Heart right ventricle (tissue), 16 donors: ENCODE measurements at regions not wholly inside any gene's neighbourhood (a gene's known extent, or its start where the extent isn't known, plus 50 kb on each side); places are given as distances from the start of the nearest gene placed in this dataset.

ENCODE experiments used
- ATAC-seq, 8 donors: fragments of 200-7000 bp; cut with Tn5 transposase; one replicate each; pipeline ENCODE4 v1.9.1; 2020; ENCODE audit warnings: mild to moderate bottlenecking in 8 of 8, moderate library complexity in 8 of 8, moderate number of reproducible peaks in 1 of 8
- DNase-seq, 2 donors: peaks; one replicate each; pipeline ENCODE4 v3.0.0-alpha.2; 2020
- H3K27ac ChIP-seq, 10 donors: fragments of 200-600 bp; sonication (generic) in 2 of 10; one replicate each; pipeline versions ENCODE4 v1.5.0 to v1.8.0; 2020 to 2022; ENCODE audit warnings: mild to moderate bottlenecking in 3 of 10
- H3K27me3 ChIP-seq, 7 donors: fragments of 200-600 bp; one replicate each; pipeline ENCODE4 v1.8.0; 2021 to 2022; ENCODE audit warnings: mild to moderate bottlenecking in 2 of 7
- H3K36me3 ChIP-seq, 9 donors: fragments of 200-600 bp; sonication (generic) in 1 of 9; one replicate each; pipeline versions ENCODE4 v1.5.0 to v1.8.0; 2020 to 2022; ENCODE audit warnings: mild to moderate bottlenecking in 2 of 9
- H3K4me1 ChIP-seq, 9 donors: fragments of 200-600 bp; sonication (generic) in 1 of 9; one replicate each; pipeline versions ENCODE4 v1.5.0 to v1.8.0; 2020 to 2022; ENCODE audit warnings: mild to moderate bottlenecking in 4 of 9
- H3K4me3 ChIP-seq, 10 donors: fragments of 200-600 bp; sonication (generic) in 2 of 10; one replicate each; pipeline versions ENCODE4 v1.5.0 to v1.8.0; 2020 to 2022; ENCODE audit warnings: mild to moderate bottlenecking in 7 of 10, moderate library complexity in 2 of 10
- H3K9me3 ChIP-seq, 11 donors: fragments of 200-600 bp in 10 of 11; sonication (generic) in 2 of 11; one replicate each; pipeline versions ENCODE4 v1.5.0 to v1.8.0; 2013 to 2022; ENCODE audit warnings: mild to moderate bottlenecking in 2 of 11, control low read depth in 1 of 11, moderate library complexity in 1 of 11
- CTCF ChIP-seq, 9 donors: fragments of 200-600 bp; sonication (generic) in 2 of 9; IDR thresholded peaks; one replicate each; pipeline versions ENCODE4 v1.5.0 to v1.8.0; 2021 to 2022; ENCODE audit warnings: antibody characterized with exemption in 9 of 9, mild to moderate bottlenecking in 5 of 9, moderate library complexity in 1 of 9
- WGBS, 2 donors: extraction: QIAGEN DNeasy Blood & Tissue Kit; methylation state at CpG; one replicate each; pipeline ENCODE4 v1.1.7; 2013; ENCODE audit warnings: inconsistent platforms in 1 of 2; 5-methylcytosine and 5-hydroxymethylcytosine counted together
- intact Hi-C, 10 donors: fragments of 100-400 bp; cut with DNase I; formaldehyde crosslinking; loops; one replicate each; pipeline versions ENCODE4 v1.11.1 to v1.14.2; 2022
- donor health status: Arrhythmogenic right ventricular cardiomyopathy.
- donor health status: ischemic (EF 13 %, LVEDD 7.1; RV severe dilation, severe dysfunction).
- donor health status: healthy with polysubstance abuse.
- donor health status: DM: no; HTN: yes; CAD: no.
- donor health status: DM: no; HTN: no; CAD: no.
- donor health status: ischemic (EF 25% LVEDD 6.9; RV normal size, moderate dysfunction).
- donor health status: ischemic (EF 25% LVEDD 5.7; RV mildly dilated, moderate dysfunction).
- donor health status: healthy.
- donor health status: DM: yes; HTN: yes; CAD: no.
- donor health status: Ischemic cardiomyopathy.
- donor health status: ischemic (EF 35%, LVEDD 5.7; RV mildly dilated, moderate dysfunction).
- donor health status: nonischemic (EF 11% LVEDD 7.7; RV severe dilation, severe dysfunction).
- donor health status: DM: yes; HTN: yes; CAD: no.
- donor health status: PGD.
- donor health status: ischemic (EF 29% LVEDD 5.4; RV normal size, mild dysfunction).
- donor health status: nonischemic (EF 23%, LVEDD 6.1; RV moderate dilation, normal function).

GRCh38 chr6:41422161-41422560 is 86.8 kb downstream of the NCR2 start:
- intact Hi-C loops, result loop anchor here in 7 of 10 donors (2.0 to 5.0 kb wide), 5 partner anchors 35 to 260 kb away; no protein-coding TSS in a partner anchor
- no peak for TF ChIP-seq CTCF (IDR thresholded peaks at IDR 0.05)
- peaks cover 0 to 31% (median 11%) of the 10 kb centered on the region in 7 donors for H3K27me3 ChIP-seq

GRCh38 chr6:41423002-41423401 is 87.6 kb downstream of the NCR2 start:
- peaks cover 0 to 27% (median 15%) of the 10 kb centered on the region in 9 donors for H3K4me1 ChIP-seq
- peaks cover 0 to 36% (median 19%) of the 10 kb centered on the region in 7 donors for H3K27me3 ChIP-seq
- no peak for DNase-seq
- intact Hi-C loops, result loop anchor here in 7 of 10 donors (2.0 to 5.0 kb wide), 5 partner anchors 34 to 259 kb away; no protein-coding TSS in a partner anchor
- TF ChIP-seq CTCF (IDR thresholded peaks at IDR 0.05), result no peak
- no peak overlapping the region for H3K4me3 ChIP-seq
- H3K36me3 ChIP-seq, result no peaks in the 10 kb centered on the region
- no peak overlapping the region for H3K27ac ChIP-seq
- no peak for ATAC-seq
- peaks cover 0 to 12% (median 7%) of the 10 kb centered on the region in 11 donors for H3K9me3 ChIP-seq

More at GRCh38 chr6:41422161-41422560, 86.8 kb downstream of the NCR2 start:
- Histone ChIP-seq H3K9me3 (peaks cover 0 to 12% (median 7%) of the 10 kb centered on the region in 11 donors), H3K4me1 (peaks cover 0 to 19% (median 8%) of the 10 kb centered on the region in 9 donors), H3K4me3 (no peak overlapping the region), H3K36me3 (no peaks in the 10 kb centered on the region), H3K27ac (no peak overlapping the region)
- DNase-seq (no peak), ATAC-seq (no peak)
- WGBS, 2 donors, result 76 to 78% methylated on average over 5 of the region's 5 CpGs

- intact Hi-C loops, result loop anchor here in 9 of 10 donors (1.0 to 5.0 kb wide), 9 partner anchors 33 to 258 kb away; no protein-coding TSS in a partner anchor
- peak; percentile 62 to 91 (median 85) for TF ChIP-seq CTCF (IDR thresholded peaks at IDR 0.05)
- Histone ChIP-seq H3K36me3 (no peaks in the 10 kb centered on the region), H3K4me3 (no peak overlapping the region), H3K4me1 (peaks cover 3 to 39% (median 28%) of the 10 kb centered on the region in 9 donors), H3K9me3 (peaks cover 0 to 5% (median 2%) of the 10 kb centered on the region in 11 donors), H3K27ac (no peak overlapping the region), H3K27me3 (peaks cover 0 to 51% (median 15%) of the 10 kb centered on the region in 7 donors)
- ATAC-seq (peak in 6 of 8 donors; percentile 34 to 67 (median 46)), DNase-seq (peak; percentile 58 to 88)
- 6 to 10% methylated on average over 4 of the region's 4 CpGs for WGBS, 2 donors
Observed at GRCh38 chr6:41424370-41425058, 89.1 kb downstream of the NCR2 start.

GRCh38 chr6:41425511-41425910 is 90.1 kb downstream of the NCR2 start:
- Histone ChIP-seq H3K27ac (peak overlapping the region in 1 of 10 donors; percentile 77), H3K27me3 (peaks cover 0 to 59% (median 5%) of the 10 kb centered on the region in 7 donors), H3K4me3 (no peak overlapping the region), H3K4me1 (peaks cover 3 to 41% (median 28%) of the 10 kb centered on the region in 9 donors), H3K36me3 (no peaks in the 10 kb centered on the region), H3K9me3 (no peaks in the 10 kb centered on the region)
- intact Hi-C loops, result loop anchor here in 4 of 10 donors (2.0 to 5.0 kb wide), 5 partner anchors 53 to 167 kb away; no protein-coding TSS in a partner anchor
- ATAC-seq (no peak), DNase-seq (no peak)
- TF ChIP-seq CTCF (IDR thresholded peaks at IDR 0.05), result no peak
- WGBS, 2 donors, result 94 to 100% methylated on average over 1 of the region's 1 CpG
